ENCODE measurements at regions not wholly inside any gene's neighbourhood (a gene's known extent, or its start where the extent isn't known, plus 50 kb on each side); places are given as distances from the start of the nearest gene placed in this dataset.

- TF ChIP-seq CTCF (IDR thresholded peaks at IDR 0.05) (no peak), POLR2A (IDR thresholded peaks at IDR 0.05) (no peak)
These were observed 81.3 kb downstream of the RFPL4B start for GRCh38 chr6:112428477-112428876.
